GM19240 (cell line): ENCODE measurements at regions not wholly inside any gene's neighbourhood (a gene's known extent, or its start where the extent isn't known, plus 50 kb on each side); places are given as distances from the start of the nearest gene placed in this dataset.

Experiments used
- DNase-seq: peaks from one replicate; pipeline ENCODE4 v3.0.0; 2011; ENCODE audit warnings: low spot score; ENCODE audit not compliant: insufficient read length

DNA sequence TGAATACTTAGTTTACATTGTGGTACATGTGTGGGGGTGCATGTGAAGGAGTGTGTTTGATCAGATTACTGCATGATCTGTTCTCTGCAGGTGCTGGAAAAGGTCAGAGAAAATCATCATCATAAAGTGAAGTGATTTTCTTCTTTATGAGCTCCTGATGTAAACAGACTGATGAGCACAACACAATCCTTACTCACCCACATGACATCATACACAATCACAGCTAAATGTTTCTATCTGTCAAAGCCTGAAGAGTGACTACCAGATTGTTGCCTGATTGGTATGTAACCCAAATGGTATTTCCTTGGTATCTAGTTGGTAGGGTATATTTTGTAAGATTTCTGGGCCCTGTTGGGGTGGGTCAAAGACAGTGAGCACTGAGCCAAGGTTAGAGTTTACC, 270.8 kb downstream of the FOXG1 start:
- no peak for DNase-seq

DNA sequence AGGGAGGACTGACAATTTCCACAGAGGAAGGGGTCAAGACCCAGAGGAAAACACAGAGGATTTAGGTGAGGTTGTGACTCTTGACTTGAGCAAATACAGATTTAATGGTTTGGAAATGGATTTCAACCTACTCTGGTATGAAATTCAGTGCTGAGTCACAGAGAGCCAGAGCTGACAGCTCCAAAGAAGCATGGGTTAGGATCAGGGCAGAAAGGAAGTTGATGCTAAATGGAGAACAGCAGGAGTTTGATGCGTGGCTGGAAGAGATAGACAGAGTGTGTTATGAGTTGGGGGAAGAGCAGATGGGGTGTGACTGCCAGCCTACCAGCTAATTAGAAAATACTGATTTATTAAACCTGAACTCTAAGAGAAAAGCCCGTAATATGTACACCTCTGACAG, 272.6 kb downstream of the FOXG1 start:
- DNase-seq = no peak

DNA sequence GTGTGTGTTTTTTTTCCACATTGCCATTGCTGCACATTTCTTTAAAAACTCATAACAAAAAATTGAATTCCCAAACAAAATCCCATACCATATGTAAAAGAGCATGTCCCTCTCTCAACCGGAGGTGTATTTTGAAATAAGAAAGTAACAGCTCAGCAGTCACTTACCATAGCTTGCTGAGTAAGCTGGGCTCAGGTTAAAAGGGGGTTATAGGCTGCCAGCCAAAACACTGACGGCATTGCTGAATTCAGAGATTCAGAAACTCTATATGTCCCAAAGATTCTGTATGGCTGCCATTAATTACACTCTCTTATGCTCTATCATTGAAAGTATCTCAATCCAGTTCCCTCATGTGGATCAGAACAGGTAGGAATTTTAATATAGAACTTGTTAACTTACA, 276.0 kb downstream of the FOXG1 start:
- no peak for DNase-seq

DNA sequence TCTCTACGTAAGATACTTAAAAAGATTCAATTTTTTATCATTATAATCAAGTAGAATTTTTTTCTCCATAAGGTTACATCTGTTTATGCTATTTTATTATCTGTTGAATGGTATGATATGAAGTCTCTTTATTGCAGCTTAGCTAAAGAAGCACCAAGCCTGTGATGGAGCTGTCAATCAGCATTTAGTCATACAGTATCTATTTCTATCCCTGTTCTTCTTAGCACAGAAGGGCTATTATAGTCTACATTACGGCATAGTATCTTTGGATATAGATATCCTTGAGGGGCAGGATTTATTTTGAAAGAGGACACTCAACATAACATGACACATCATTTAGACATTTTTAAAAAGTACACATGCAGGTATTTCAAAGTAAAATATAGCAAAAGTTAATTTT, 277.1 kb downstream of the FOXG1 start:
- DNase-seq = no peak

DNA sequence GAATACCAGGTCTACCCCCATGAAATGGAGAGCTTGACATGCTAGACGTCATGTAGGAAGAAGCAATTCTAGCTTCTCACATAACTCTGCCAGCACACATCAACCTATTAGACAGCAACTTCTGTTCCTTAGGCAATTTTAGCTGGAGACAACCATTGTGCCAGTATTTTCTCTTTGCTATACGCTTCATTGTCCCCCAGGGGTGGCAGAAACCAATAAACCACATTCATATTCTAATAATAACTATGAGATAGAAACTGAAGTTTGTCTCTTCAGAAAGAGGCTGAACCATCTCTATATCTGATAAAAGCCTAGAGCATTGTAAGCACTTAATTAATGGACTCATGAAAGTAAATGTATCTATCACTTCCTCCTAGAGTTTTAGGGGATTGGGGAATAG, 278.6 kb downstream of the FOXG1 start:
- DNase-seq = no peak

DNA sequence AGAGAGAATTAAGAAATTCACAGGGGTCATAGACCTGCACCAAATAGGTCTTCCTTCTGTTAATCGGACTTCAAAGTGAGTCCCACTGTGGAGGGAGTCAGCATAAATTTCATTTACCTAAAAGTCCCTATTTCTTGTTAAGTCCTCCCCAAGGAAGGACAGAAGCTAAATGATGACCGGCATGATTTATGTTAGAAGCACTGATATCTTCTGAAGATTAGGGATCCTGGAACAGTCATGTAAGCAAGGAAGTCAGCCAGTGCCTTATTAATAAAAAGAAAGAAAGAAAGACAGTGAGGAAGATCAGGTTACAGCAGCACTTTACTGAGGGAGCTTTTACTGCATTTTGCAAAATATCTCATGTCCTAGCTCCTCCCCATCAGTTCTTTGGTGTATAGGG, 287.5 kb downstream of the FOXG1 start:
- DNase-seq = no peak

DNA sequence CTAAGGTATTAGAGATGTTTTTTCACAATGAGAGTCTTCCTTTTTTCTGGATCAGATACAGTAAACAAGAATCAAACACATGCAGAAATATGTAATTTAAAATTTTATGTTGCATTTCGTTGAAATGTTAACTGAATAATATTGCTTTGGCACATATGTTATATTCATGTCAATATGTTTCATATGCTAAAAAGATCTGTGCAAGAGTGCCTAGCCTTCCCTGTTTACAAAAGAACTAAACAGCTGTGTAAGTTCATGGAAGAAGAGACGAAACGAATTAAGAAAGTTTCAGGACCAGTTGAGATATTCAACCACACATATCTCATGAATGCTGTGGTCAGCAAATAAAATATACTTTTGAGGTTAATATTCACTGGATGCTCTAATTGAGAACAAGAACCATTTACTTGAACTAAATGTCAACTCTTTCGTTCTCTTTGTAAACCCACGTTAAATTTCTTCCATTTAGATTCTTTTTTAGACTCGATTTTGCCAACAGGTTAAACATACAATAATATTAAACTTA, 289.5 kb downstream of the FOXG1 start:
- DNase-seq = no peak

DNA sequence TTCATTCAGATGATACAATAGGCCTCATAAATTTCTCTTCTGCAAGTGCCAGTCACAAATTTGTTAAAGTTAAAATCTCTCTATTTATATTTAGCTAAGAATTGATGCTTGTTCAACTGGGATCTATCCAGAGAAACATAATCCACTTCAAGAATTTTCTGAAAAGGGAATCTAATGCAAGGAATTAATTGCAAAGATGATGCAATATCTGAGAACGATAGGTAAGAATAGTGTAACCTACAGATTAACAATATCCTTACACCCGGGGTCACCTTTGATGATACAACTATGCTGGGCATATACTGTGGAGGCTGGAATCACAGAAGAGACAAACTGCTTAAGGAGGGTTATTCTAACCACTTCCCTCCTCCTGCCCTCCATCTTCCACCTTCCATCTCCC, 295.1 kb downstream of the FOXG1 start:
- no peak for DNase-seq

DNA sequence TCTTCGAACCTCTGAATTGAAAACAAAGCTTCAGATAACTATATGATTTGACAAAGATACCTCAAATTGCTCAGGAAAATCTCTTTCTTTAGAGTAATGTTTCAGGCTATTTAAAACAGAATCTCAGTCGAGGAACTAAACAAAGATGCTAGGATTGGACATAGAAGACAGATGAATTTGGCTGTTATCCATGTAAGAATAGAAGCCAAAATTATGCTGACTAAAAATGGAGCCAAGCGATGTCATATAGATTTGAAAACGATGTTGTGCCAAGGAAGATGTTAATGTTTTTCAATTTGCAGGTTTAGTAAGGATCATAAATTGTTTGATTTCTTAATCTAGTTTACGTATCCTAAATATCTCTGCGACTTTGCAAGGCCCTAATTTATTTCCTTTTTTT, 295.9 kb downstream of the FOXG1 start:
- DNase-seq = no peak

DNA sequence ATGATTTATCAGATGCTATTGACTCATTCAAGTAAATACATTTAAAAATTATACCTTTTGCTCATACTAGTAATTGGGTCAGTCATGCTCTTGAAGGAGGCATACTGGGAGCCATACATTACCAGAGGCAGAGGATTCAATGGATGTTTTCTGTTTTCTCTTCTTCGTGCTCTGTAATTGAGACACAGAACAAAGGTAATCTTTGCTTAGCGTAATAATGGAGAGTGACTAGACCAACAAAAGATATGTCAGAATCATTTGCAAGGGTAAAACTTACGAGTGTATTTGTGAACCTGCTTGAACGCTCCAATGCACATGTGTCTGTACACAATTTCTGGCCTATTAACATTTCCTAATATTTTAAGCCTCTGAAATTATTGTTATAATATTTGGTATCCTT, 296.4 kb downstream of the FOXG1 start:
- no peak for DNase-seq

DNA sequence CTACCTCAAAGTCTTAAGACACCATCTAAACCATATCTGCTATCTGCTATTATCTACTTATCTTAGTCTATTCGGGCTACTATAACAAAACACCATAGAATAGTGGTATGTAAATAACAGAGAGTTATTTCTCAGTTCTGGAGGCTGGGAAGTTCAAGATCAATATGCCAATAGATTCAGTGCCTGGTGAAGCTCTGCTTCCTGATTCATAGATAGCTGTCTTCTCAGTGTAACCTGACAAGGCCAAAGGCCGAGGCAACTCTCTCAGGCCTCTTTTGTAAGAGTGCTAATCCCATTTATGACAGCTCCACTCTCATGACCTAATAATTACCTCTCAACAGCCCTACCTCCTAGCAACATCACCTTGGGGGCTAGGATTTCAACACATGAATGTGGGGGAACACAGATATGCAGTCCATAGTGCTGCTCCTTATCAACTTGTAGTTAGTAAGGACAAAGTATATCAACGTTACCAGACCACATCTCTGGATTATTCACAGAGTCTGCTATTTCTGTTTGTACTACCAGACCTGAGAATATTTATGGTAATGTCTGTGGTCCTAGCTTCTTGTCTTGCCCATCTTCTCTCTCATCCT, 297.8 kb downstream of the FOXG1 start:
- DNase-seq = no peak

DNA sequence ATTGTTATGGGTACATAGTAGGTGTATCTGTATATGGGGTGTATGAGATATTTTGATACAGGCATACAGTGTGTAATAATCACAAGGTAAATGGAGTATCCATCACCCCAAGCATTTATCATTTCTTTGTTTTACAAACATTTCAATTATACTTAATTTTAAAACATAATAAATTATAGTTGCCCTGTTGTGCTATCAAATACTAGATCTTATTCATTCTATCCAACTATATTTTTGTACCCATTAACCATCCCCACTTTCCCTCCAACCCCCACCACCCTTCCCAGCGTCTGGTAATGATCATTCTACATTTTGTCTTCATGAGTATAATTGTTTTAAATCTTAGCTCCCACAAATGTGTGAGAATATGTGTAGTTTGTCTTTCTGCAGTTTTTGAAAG, 302.6 kb downstream of the FOXG1 start:
- no peak for DNase-seq

DNA sequence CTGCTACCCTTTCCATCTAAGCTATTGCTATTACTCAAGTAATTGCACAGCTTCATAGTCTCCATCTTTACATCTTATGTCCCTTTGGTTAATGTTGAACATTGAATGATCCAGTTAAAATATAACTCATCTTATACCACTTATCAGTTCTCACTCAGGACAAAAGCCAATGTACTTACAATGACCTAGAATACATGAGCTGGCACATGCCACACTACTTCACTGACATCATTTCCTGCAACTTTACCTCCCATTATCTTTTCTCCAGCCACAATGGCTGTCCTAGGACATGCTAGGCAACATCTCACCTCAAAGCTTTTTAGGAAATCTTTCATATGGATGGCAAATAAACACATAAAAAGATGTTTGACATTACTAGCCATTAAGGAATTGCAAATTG, 309.2 kb downstream of the FOXG1 start:
- no peak for DNase-seq

DNA sequence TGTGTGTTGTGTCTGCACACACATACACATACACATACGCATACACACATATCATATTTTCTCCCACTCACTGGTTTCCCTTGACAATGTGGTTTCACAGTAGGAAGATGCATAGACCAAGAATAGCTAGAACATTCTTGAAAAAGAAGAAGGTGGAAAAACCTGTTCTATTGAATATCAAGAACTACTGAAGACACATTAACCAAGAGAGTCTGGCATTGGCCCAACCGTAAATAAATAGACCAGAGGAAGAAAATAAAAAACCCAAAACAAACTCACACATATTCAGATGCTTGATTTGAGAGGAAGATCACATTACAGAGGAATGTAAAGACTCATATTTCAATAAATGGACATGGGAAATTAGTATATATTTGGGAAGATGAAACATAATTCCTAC, 311.3 kb downstream of the FOXG1 start:
- DNase-seq = no peak

DNA sequence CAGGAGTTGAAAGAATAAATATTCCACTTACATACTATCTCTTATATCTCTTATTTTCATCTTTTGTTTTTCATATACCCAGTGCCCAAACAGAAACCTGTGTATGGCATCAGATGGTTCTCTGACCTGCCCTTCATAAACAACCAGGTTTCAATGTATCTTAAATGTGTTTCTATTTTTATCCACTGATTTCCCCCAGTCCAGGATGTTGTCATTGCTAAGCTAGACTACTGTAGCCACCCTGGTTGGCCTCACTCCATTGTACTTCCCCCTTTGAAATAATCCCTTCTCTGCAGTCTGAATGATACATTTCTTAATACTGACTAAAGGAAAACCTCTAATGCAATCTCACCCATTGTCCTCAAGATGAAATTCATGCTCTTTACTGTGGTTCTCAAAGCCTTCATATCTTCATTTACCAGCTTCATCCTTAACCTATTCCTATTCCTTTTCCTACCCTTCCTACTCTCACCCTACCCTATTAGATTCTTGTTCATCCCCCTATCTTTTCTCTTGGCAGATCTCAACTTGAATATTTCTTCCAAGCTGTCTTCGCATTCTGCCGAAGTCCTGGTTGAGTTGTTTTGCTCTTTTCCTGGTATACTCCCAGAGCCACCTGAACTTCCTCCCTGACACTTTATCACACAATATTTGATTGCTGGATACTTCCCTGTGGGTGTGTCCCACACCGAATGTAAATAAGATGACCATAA, 312.4 kb downstream of the FOXG1 start:
- no peak for DNase-seq

DNA sequence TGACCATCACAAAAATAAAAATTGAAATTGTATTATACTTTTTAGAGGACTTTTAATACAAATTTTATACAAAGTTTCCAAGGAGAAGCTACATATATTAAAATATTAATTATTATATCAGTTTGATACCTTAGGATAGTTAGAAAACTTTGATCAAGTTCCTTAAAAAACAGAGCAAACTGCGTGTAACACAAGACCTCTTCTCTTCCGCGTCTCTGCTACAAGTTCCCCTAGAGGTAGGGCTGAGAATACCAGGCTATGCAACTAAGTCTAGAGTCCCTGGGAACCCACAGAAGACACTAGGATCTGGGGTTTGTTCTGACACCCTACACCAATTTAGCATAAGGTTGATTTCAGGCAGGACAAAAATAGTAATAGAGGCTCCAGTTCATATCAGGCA, 319.0 kb downstream of the FOXG1 start:
- no peak for DNase-seq

DNA sequence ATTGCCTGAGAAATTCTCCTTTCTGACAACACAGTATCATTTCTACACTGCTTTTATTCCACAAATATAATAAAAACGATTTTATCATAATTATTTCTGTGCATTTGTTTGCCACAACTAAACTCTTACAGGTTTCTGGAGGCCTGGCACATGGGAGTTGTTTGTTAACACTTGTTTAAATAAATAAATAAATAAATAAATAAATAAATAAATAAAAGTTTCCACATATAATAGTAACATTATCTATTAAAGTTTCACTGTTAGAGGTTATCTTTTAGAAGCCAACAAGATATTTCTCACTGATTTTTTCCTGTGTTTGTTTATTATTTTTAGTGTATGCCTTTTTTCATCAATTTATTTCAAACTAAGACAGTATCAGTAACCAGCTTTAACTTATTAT, 323.3 kb downstream of the FOXG1 start:
- no peak for DNase-seq

DNA sequence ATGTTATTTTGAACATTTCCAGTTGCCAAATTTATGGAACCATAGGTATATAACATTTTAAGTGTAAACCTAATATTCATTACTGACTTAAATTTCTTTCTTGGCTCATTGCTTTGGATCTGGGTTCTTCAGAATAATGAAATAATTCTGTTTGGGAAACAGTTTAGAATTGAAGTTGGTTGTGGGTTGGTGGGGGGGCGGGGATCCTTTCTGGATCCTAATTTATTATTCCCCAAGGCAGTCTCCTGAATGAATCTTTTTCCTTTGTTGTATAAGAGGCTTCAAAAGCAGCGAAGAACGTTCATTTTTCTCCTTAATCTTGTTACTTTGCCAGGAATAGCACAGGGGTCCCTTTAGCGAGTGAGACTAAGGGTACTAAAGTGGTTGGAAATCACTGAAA, 325.5 kb downstream of the FOXG1 start:
- no peak for DNase-seq

DNA sequence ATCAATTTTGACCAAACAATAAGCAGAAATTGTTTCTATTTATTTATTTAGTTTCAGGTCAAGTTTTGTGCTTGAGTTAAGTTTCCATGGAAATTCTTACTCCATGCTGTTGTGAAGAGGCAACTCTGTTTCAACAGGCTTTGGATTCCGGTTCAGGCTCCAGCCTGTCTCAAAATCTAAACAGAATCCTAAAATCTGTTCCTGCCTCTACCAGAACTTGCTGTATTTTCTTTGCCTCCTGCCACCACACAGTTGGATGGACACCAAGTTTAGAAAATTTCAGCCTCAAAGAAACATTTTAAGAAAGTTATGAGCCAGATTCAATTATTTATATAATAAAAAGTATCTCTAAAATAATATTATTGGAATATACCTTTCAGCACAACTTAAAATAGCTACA, 330.9 kb downstream of the FOXG1 start:
- DNase-seq = no peak

DNA sequence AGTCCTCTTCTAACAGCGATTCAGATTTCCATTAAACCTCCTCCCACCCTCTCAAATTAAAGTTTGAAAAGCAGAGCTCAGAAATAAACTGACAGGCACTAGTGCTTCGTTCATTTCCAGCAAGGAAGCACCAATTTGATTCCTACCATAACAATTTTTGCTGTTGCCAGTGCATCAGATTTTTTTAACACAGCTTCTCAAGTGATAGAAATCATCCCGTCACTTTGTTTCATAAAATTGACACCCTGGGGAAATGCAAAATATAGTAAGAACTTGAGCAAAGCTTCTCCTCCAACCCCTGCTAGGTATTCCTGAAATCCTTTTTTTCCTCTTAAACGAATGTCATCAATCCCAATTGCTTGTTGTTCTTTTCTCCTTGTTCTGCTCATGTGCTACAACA, 332.1 kb downstream of the FOXG1 start:
- no peak for DNase-seq

DNA sequence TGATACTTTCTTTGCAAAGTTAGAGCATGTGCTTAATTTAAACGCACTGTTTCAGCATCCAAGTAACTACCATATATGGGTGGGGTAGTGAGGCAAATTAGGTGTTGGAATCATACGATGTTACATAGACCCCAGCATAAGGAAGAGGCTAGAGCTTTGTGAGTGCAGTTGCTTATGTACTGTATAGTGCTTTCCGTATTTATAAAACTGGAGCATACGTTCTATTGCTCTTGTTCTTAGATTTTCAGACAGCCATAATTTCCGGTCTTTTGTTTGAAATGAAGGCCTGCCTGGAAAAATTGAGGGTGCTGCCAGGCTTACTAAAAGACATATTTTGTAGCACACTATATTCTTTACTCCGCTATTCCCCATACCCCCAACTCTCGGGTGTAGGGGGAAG, 335.7 kb downstream of the FOXG1 start:
- DNase-seq = no peak

DNA sequence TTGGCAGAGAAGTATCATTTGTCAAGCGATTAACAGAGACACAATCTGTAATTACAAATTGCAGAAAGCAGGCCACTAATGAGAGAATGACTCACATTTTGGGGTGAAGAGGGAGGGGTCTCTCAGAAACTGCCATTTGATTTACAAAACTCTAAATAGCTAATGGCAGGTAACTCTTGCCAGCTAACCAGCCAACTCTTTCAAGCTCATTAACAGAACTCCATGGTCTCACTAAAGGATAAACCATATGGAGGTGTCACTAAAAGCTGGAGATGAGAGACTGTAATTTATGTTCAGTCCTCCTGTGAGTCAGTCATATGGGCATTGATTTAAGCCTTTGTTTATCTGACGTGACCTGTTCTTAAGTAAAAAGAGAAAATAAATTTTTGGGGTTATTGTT, 336.4 kb downstream of the FOXG1 start:
- DNase-seq = no peak

DNA sequence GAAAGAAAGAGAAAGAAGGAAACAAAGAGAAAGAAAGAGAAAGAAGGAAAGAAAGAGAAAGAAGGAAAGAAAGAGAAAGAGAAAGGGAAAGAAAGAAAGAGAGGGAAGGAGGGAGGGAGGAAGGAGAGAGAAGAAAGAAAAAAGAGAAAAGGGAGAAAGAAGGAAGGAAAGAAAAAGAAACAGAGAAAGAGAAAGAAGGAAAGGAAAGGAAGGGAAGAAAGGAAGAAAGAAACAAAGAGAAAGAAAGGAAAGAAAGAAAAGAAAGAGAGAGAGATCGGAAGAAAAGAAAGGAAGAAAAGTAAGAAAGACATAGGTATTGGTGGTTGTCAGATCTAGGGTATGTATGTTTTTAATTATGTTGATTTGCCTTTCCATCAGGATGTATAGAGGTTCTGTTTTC, 342.3 kb downstream of the FOXG1 start:
- no peak for DNase-seq
